Stimulated activated CD8-positive, alpha-beta memory T cell treated with anti-CD3 and anti-CD28 coated beads, Interleukin-4, amount 100 ng/mL, for 4 hours (primary cell): ENCODE measurements at regions not wholly inside any gene's neighbourhood (a gene's known extent, or its start where the extent isn't known, plus 50 kb on each side); places are given as distances from the start of the nearest gene placed in this dataset.

Experiments
- DNase-seq, 2 donors: peaks; one replicate each; pipeline ENCODE4 v3.0.0-alpha.2; 2020; ENCODE audit warnings: low read depth in 2 of 2, low spot score in 1 of 2

DNA sequence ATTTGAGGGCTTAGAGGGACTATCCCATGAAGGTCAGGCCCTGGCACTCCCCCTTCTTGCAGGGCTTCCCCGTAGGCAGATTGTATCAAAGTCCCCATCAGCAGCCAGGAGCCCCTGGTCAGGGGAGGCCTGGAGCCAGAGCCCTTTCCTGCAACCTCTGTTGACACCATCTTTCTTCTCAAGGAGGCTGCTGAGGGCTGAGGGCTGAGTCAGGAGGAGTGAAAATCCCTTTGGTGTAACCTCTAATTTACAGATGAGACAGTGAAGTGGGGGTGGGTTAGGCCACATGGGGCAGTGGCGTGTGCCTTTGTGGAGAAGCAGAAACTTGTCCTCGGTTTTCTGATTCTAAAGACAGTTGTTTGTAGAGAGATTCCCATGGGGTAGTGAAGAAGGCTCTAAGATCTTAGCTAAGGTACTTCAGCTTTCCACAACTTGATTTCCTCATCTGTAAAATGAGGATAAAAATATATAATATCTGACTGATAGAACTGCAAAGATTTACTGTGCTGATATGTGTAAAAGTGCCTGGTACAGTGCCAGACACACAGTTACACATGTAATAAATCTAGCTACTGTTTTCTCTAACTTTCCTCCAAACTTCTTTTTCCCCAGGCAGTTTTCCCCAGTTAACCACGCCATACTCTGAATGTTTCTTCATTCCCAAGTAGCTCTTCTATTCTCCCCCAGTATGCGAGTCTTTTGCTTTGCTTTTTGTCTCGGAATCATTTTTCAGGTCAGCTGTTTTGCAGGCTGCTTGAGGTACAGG lies 249.4 kb upstream of the TPM1 start:
- DNase-seq = no peak

GRCh38 chr15:62793752-62794144 lies 248.8 kb upstream of the TPM1 start:
- no peak for DNase-seq

DNA sequence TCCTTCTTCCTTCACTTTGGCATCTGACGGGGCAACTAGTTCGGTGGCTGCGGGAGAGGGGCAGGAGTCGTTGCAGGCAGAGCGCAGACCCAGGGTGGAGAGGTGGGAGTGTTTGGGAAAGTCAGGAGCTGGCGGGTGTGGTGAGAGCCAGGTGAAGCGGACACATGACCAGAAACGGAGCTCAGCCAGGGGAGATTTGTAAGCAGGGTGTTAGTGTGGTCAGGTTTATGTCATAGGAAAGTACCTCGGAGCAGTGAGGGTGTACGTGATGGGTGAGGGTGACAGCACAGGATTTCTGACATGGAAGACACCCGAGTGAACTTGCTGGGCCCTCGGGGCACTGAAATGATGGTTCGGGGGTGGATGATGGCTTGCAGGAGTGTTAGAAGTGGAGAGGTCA lies 247.4 kb upstream of the TPM1 start:
- no peak for DNase-seq

- DNase-seq = no peak
These were observed 246.5 kb upstream of the TPM1 start for GRCh38 chr15:62795700-62796695.

GRCh38 chr15:62797171-62797570 lies 245.4 kb upstream of the TPM1 start:
- DNase-seq = no peak

DNA sequence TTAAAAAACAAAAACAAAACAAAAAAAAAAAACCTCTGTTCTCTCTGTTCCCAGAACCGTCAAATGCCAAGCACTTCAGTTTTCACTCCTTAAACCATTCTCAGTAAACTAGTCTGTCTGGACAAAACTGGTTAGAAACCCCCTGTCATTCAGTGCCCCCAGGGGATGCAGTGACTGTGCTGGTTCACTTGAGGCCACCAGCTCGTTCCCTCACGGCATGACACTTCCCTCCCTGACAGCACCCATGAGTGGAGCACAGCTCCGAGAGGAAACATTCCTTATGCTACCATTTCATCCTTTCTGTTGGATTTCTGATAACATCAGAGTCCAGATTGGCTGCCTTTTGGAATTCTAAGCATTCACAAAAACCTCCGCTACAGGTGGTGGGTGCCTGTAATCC lies 244.0 kb upstream of the TPM1 start:
- no peak for DNase-seq

- no peak for DNase-seq
These were observed 243.5 kb upstream of the TPM1 start for GRCh38 chr15:62799037-62799436.

DNA sequence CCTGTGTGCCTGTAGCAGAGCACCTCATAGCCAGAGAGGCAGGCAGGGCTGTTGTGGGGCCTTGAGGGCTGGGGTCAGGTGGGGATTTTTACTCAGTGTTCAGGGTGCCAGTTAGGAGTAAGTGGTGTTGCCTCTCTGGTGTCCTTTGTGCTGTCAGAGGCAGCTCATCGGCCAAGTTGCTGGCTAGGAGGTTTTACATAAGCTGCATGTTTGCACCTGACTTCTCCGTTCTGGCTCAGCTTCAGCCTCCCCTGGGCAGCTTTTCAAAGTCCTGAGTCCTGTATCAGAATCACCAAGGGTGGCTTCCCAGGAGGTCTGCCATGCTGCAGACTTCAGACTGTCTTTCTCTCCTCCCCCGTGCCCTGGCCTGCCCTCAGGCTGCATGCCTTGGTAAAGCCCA lies 242.6 kb upstream of the TPM1 start:
- no peak for DNase-seq

GRCh38 chr15:62802612-62803011 lies 239.9 kb upstream of the TPM1 start:
- no peak for DNase-seq

- no peak for DNase-seq
These were observed 238.6 kb upstream of the TPM1 start for GRCh38 chr15:62803856-62804400.

GRCh38 chr15:62805502-62805901 lies 237.0 kb upstream of the TPM1 start:
- DNase-seq = no peak

- DNase-seq = no peak
These were observed 234.9 kb upstream of the TPM1 start for GRCh38 chr15:62807539-62808130.

DNA sequence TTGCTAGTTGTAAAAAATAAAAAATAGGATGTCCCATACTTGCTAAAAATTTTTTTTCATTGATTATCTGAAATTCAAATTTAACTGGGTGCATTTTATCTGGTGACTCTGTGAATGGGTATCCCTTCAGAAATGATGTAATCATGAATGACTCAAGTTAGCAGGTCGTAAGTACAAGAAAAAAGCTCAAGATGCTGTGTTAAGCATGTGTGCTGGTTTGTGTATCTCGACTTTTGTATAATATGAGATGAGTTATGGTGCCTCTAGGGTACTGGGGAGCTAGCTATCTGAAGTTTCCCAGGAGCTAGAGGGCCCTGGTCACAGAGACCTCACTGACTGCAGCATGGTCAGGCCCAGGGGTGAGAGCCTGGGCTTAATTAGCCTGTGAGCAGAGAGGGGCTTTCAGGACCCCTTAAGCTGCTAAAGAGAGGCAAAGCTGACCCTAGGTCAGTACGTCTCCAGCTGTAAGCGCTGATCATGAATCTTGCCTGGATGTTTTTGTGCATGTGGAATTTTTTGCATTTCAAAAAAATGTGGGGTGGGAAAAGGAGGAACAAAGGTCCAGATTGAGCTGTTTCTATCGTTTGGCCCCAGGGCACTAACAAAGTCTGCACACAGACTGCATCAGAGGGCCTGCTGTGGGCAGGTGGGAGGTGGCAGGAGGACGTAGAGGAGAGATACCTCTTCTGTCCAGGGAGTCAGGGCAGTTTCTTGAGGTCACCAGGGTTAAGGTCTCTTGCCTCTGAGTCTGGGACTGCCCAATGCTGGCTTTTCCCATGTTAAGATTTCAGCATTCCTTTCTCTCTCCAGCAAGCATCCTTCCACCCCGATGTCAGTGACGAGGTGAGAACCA lies 233.2 kb upstream of the TPM1 start:
- no peak for DNase-seq

DNA sequence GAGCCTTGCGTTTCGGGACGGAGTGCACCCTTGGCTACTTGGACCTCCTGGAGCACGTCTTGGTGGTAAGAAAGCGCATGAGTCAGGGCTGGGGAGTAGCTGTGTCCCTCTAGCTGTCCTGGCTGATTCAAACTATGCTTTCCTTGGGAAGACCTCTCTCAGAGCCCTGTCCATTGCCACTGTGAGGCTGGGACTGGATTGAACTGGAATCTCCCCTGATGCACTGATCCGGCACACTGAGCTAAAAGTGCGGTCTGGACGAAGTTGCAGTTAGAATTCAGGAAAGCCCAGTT lies 232.6 kb upstream of the TPM1 start:
- DNase-seq = no peak

GRCh38 chr15:62812515-62812835 lies 230.1 kb upstream of the TPM1 start:
- no peak for DNase-seq

GRCh38 chr15:62816342-62817069 lies 226.0 kb upstream of the TPM1 start:
- no peak for DNase-seq

GRCh38 chr15:62818691-62819090 lies 223.9 kb upstream of the TPM1 start:
- no peak for DNase-seq

DNA sequence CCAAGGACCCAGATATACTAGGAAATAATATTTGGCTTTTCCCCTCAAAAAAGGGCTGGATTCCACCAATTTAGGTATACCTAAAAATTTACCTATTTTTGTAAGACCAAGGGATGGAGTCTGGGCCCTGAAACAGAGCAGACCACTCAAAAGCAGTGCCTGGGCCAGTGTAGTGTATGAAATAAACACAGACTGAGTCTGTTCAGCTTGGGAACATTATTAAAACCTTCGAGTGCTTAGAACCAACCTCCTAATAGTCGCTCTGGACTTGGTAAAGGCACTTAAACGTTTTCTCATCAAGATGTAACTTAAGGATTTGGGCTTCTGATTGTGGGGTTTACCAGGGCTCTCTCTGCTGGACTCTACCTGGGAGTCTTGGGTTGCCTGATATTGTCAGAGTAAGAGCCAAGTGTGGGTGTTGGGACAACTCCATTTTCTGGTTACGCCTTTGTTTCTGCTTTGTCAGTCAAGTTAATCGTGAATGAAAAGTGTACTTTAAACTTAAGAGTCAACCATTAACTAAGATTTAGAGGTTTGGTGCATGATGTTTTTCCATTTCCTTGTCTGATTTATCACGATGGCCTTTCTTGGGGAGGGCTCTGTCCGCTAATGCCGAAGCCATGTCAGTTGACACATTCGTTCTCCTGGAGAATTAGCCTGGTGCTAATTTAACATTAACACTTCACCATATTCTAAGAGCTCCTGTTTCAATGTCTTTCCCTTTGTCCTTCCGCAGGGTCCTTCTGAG lies 221.0 kb upstream of the TPM1 start:
- DNase-seq = no peak

DNA sequence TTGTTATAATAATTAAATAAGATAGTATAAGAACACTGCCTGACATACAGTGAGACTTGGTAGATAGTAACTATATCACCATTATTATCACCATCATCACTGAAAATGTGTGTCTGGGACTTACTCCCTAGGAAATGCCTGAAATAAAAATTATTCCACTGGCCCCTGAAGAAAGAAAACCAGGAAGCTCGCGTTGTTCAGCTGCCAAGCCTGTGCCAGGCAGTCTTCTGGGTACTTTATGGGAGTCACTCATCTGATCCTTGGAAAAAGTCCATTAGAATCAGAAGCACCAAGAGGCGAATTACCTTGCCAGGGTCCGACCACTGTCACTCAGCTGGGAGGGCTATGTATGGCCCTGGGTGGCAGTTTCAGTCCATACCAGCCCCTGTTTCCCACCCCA lies 220.3 kb upstream of the TPM1 start:
- DNase-seq = no peak

DNA sequence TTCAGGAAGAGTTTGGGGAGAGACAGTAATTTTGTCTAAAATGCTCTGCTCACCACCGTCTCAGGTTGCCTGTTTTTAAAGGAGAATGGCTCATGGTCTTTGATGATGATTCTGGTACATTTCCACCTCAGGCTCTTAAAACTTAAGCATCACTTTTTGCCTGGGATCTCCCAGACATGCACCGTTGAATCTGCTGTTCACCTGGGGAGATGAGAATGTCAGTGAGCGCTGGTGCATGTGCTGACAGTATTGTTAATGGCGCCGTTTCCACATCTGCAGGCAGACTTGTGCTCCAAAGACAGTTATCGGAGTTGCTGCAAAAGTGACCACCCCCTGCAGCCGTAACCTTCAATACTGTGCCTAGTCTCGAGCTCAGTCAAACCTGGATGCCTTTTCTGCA lies 219.0 kb upstream of the TPM1 start:
- DNase-seq = no peak
